Tibial nerve (tissue), 4 donors: ENCODE measurements at regions not wholly inside any gene's neighbourhood (a gene's known extent, or its start where the extent isn't known, plus 50 kb on each side); places are given as distances from the start of the nearest gene placed in this dataset.

Source experiments
- EP300 ChIP-seq, 2 donors: sonication (generic); formaldehyde crosslinking; IDR thresholded peaks; one replicate each; pipeline ENCODE4 v1.6.1; 2017; ENCODE audit warnings: antibody characterized with exemption in 2 of 2, mild to moderate bottlenecking in 1 of 2
- POLR2A ChIP-seq, 2 donors: fragments of 450-650 bp; IDR thresholded peaks; one replicate each; pipeline ENCODE4 v1.6.1; 2017; ENCODE audit warnings: antibody characterized with exemption in 2 of 2, mild to moderate bottlenecking in 2 of 2, moderate library complexity in 2 of 2
- TF ChIP-seq, protein P1 (sequence below), 5 experiments: fragments of 200-600 bp in 3 of 5; fragments of 450-650 bp in 2 of 5; sonication (generic) in 3 of 5; IDR thresholded peaks; one replicate each; pipeline ENCODE4 v1.5.1; 2016 to 2019; ENCODE audit warnings: antibody characterized with exemption in 5 of 5, mild to moderate bottlenecking in 3 of 5, moderate library complexity in 2 of 5

DNA sequence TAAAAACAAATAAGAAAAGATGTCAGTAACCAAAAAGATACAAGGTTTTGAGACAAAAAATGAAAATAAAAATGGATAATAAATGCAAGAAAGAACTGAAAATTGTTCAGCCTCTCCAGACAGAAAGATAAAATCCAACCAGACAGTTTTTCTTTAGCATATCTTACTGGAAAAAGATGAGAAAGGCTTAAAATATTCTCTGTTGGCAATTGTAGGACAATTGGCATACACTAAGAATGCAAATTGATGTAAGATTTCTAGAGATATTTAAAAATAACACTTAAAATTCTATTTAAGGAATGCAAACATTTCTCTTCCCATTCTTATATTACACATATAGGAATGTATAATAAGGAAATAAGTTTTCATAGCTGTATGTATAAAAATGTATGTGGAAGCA, 590.6 kb downstream of the DSC3 start:
- TF ChIP-seq POLR2A (IDR thresholded peaks at IDR 0.05) (no peak), EP300 (IDR thresholded peaks at IDR 0.05) (no peak)
- TF ChIP-seq, protein P1, sequence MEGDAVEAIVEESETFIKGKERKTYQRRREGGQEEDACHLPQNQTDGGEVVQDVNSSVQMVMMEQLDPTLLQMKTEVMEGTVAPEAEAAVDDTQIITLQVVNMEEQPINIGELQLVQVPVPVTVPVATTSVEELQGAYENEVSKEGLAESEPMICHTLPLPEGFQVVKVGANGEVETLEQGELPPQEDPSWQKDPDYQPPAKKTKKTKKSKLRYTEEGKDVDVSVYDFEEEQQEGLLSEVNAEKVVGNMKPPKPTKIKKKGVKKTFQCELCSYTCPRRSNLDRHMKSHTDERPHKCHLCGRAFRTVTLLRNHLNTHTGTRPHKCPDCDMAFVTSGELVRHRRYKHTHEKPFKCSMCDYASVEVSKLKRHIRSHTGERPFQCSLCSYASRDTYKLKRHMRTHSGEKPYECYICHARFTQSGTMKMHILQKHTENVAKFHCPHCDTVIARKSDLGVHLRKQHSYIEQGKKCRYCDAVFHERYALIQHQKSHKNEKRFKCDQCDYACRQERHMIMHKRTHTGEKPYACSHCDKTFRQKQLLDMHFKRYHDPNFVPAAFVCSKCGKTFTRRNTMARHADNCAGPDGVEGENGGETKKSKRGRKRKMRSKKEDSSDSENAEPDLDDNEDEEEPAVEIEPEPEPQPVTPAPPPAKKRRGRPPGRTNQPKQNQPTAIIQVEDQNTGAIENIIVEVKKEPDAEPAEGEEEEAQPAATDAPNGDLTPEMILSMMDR (IDR thresholded peaks at IDR 0.05) = no peak
